HG03280 (cell line): ENCODE measurements at regions not wholly inside any gene's neighbourhood (a gene's known extent, or its start where the extent isn't known, plus 50 kb on each side); places are given as distances from the start of the nearest gene placed in this dataset.
"Not testable (repeated sequence)": the region's sequence is repeated elsewhere in the genome, so short reads cannot be mapped to it uniquely, and the experiment has no call there.

Experiments used
- ATAC-seq: cut with Tn5 transposase; IDR thresholded peaks from one replicate; pipeline ENCODE4 v1.9.1; 2021; ENCODE audit warnings: mild to moderate bottlenecking, moderate library complexity; ENCODE audit not compliant: unreplicated experiment

DNA sequence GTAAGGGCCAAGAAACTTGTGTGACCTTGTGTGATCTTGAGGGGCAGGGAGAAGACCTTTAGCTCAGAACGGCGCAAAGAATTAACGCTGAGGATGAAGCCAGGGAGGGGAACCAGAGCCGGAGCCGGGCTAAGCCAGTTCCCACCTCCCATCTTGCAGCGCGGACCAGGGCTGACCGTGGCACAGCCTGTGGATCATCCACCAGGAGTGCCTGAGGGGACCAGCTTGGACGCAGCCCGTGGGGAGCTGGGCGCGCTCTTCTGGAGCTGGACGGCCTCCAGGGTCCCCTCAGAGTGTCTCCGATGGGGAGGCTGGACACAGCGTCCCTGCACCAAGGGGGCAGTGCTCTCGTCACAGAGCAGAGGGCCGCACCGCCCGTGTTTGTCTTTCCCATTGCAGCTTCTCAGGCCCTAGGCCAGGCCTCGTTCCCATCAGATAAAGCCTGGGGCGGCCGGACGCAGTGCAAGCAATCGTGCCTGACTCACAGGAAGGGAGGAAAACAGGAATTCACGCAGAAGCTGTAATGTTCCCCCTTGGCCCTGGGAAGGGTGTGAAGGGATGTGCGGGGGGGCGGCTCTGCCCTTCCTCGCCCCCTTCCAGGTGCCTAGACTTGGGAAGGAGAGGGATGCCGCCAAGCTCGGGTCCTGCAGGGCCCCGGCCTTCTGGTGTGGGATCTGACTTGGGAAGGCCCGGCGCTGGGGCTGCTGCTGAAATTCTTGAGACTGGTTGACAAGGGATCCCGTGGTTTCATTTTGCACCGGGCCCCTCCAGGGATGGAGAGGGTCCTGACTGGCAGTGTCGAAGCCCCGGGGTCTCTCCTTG lies 144.9 kb downstream of the NPIPB11 start:
- ATAC-seq: not testable (repeated sequence)

GRCh38 chr16:29260683-29261426 lies 145.7 kb downstream of the NPIPB11 start:
- not testable (repeated sequence) for ATAC-seq

DNA sequence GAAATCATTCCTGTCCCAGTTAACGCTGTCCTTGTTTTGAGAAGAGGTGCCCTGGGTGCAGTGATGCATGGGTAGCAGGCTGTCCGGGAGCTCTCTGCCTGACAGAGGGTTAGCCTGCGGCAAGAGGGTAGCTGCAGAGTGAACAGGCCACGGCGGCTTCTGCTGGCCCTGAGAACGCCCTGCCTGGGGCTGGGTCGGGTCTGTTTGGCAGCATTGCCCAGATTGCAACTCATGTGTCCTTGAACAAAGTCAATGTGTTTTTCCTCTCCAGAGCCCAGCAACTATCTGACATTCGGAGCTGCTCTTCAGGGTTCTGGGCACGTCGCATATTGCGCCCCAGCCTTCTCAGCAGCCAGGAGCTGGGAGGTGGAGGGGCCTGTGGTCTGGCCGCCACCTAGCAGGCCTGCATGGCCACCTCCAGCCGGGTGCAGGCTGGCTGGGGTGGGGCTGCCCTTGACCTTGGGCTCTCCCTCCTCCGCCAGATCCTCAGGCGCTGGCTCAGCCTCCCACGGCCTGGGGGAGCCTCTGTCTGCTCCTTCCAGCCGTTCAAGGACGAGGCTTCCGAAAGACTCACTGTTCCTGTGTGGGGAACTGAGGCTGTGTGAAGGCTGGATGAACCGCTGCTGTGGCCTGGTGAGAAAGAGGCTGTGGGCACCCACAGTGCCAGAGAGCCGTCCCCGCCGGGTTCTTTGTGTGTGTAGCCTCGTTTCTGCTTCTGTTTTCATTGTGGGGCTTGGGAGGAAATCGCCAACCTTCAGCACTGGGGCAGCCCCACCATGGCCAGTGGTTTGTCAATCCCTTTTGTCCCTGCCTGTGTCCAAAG lies 146.7 kb downstream of the NPIPB11 start:
- not testable (repeated sequence) for ATAC-seq

DNA sequence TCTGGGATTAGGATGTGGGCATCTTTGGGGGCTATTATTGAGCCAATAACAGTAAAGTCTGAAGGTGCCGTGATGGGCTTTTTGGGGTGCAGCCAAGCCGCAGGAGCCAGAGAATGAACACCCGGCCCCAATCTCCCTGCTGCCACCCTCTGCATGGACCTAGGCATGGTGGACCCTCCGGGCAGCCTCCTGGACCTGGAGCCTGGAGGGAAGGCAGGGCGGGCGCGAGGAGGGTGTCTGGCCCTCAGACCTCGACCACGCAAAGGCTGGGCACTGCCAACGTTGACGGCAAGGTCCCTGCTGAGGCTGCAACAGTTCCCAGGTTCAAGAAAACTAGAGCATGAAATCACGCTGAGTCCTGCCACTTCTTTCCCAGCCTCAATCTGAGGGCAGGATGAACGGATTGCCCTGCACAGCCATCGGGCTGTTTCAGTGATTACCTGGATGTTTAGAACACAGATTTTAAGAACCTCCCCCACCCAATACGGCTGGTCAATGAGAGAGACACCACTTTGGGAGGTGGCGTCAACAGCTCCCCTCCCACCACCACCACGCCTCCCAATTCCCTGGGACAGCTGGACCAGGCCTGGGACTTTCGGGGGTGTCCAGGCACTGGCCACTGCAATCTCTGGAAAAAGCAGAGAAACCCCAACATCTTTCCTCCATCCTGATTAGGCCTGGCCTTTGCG lies 147.4 kb downstream of the NPIPB11 start:
- not testable (repeated sequence) for ATAC-seq

DNA sequence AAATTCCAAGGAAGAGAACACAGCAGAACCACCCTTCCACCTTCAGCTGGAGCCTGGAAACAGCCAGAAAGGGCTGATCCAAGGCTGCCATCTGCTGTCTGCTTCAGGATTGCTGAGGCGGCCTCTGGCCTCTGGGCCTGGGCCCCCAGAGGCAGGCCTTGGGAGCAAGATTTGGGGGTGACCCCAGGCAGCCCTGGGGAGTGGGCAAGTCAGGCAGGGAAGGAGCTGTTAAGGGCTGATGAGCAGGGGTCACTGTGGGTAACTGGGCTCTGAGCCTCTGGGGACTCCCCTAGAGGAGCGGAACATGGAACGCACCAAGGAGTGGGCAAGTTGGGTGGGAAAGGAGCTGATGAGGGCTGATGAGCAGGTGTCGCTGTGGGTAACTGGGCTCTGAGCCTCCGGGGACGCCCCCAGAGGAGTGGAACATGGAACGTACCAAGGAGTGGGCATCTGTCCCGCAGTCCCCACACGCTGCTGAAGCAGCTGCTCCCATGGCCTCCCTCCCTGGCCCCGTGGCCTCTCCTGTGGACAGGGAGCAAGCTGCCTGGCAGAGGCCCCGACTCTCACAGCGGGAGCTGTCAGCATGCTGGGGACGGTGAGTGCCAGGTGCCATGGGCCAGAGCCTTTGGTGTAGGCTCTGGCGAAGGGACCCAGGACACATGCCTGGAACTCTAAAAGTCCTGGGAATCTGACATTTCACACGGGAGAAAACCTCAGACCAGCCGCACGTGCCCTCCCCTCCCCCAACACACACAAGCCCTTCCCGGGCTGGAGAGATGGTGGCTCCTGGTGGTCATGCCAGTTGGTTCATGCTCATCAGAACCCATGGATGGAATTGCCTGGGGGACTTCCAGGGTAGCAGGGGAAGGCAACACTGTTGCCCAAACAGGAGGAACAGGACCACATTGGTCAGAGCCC lies 148.8 kb downstream of the NPIPB11 start:
- not testable (repeated sequence) for ATAC-seq

DNA sequence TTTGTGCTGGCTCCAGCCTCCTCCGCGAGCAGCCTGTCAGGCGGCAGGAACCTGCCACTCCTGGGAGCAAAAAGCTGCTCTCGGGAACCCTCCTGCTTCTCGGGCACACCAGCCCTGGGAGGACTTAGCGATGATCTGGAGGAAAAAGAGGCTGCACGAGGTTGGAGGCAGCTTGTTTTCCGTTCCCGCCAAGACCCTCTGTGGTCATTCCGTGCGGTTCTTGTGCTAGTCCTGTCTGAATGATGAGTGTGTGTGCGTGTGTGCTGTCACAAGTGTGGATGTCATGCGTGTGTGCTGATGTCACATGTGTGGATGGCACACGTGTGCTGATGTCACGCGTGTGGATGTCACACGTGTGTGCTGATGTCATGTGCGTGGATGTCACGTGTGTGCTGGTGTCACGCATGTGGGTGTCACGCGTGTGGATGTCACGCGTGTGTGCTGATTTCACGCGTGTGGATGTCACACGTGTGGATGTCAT lies 150.0 kb downstream of the NPIPB11 start:
- no peak for ATAC-seq

DNA sequence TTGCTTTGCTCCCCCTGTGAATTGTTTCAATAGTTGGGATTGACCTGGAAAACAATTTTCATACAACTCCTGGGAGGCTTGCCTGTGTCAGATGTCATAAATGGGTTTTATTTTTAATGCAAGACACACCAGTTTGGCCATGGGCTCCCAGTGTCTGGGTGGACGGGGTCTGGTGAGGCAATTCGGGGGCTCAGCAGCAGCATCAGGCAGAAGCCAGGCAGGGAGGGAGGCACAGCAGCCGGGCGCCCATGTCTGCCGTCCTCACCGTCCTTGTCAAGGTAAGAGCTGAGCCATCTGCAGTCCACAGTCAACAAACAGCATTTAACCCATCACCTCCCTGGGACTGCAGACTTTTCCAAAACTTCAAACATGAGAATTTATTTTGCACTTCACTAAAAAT lies 150.6 kb downstream of the NPIPB11 start:
- ATAC-seq: not testable (repeated sequence)

- not testable (repeated sequence) for ATAC-seq
Measured at GRCh38 chr16:29255496-29255796, 151.1 kb downstream of the NPIPB11 start.

DNA sequence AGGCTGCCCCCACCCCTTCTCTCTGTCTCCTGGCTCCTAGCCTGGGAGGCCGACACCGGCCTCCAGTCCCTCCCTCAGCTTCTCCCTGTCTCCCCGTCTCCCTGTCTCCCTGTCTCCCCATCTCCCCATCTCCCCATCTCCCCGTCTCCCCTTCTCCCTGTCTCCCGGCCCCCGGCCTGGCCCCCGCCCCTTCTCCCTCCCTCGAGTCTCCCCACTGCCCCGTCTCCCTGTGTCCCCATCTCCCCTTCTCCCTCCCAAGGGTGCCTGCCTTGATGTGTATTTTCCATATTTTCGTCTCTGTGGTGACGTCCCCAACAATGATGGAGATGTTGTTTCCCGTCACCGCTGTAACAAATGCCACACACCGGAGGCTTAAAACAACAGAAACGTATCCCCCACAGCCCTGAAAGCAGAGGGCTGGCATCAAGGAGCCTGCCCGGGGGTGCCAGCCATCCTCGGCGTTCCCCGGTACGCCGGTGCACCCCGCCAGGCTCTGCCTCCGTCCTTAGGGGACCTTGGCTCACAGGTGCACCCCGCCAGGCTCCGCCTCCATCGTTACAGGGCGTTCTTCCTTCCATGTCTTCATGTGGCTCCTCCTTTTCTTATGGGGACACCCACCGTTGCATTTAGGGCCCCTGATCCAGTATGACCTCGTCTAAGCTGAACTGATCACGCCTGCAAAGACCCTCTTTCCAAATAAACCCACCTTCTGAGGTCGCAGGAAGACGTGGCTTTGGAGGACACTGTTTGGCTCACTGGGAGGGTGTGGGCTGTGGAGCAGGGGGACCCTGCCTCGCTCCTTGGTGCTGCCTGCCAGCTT lies 151.6 kb downstream of the NPIPB11 start:
- no peak for ATAC-seq

DNA sequence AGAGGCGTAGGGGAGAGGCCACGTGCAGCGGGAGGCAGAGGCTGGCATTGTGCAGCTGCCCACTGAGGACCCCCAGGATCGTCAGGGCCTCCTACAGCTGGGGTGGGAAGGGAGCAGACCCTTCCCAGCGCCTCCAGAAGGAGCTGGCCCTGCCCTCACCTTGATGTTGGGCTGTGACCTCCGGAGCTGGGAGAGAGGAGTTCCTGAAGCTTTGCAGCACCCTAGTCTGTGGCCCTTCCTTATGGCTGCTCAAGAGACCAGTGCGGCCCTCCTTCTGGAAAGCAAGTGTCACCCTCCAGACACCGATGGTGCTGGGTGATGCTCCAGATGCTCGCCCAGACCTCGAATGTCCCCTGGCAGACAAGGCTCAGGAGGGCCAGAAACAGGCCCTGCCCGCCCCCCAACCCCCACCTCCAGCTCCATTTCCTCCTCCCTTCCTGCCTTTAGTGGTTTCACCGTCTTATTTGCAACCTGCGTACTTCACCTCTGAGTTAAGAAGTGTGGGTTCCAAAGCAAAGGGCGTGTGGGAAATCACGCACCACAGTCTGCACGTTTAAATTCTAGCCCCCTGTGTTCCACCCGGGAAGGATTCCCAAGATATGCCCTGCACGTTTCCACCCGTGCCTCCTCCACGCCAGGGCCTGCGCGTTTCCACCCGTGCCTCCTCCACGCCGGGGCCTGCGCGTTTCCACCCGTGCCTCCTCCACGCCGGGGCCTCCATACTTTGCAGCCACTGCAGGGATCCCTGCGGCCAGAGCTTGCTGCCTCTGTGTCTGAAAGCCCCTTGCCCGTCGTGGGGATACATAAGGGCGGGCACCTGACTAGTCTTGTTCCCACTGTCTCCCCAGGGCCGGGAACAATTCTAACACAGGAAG lies 152.6 kb downstream of the NPIPB11 start:
- ATAC-seq: not testable (repeated sequence)

DNA sequence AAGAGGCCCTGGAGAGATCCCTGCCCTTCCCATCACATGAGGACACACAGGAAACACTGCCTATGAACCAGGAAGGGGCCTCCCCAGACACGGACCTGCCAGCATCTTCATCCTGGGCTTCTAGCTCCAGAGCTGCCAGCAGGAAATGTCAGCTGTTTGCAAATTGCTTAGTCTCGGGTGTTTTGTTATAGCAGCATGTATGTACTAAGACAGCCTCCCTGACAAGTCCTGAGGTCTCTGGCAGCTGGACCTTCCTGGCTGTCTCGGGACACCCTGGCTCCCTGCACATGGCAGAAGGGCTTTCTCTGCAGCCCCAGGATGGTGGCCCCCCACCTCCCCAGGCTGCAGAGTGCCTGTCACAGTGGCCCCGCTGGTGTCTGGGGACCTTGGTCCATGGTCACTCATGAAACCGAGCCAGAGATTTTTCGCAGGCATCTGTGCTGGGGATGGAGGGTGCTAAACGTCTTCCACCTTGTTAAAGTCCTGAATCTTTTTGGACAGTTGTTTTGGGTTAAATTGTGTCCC lies 153.4 kb downstream of the NPIPB11 start:
- not testable (repeated sequence) for ATAC-seq

GRCh38 chr16:29252311-29252710 lies 154.2 kb downstream of the NPIPB11 start:
- not testable (repeated sequence) for ATAC-seq

DNA sequence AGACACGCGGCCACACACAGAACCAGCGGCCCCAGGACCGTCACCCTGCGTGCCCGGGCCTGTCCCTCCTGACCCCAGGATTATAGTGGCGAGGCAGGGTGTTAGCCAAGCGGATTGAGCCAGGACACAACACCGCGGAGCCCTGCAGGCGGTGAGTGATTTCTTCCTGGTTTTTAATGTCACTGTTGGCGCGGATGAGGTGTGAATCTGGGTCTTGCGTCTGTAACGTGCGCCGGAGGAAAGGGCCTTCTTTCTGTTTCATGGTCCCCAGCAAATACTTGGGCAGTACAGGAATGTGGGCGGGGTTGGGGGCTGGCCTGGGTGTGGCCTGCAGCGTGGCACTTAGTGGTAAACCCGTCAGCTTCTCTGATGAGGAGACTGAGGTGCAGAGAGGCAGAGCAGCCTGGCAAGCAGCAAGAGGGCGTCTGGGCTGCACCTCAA lies 154.9 kb downstream of the NPIPB11 start:
- ATAC-seq: not testable (repeated sequence)

- not testable (repeated sequence) for ATAC-seq
Measured at GRCh38 chr16:29250923-29251434, 155.5 kb downstream of the NPIPB11 start.

GRCh38 chr16:29250469-29250868 lies 156.0 kb downstream of the NPIPB11 start:
- not testable (repeated sequence) for ATAC-seq

- ATAC-seq: not testable (repeated sequence)
Measured at GRCh38 chr16:29248940-29249318, 157.6 kb downstream of the NPIPB11 start.

DNA sequence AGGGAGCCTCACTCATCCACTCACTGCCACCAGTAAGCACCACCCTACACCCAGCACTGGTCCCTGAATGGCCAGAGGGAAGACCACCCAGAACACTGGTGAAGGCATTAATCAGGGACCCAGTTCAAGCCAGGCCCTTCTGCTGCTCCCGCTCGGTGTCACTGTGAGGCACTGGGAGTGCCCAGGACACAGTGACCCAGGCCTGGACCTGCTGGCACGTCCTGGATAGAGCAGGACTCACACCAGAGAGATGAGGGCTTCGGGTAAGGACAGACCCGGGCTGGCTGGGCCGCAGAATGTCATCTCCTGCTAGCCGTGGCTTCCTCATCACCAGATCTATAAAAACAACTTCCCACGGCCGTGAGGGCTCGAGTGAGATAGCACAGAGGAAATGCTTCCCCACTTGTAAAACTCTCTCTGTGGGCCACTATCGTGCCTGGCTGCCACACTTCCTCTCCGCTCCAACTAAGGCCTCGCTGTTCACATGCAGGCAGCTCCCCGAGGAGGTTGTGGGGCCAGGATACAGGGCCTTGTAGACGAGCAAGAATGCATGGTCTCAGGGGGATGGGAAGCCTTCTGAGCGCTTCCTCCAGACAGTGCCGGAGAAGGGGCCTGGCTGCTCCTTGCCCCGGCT lies 158.1 kb downstream of the NPIPB11 start:
- ATAC-seq: not testable (repeated sequence)
